ENCODE measurements at regions not wholly inside any gene's neighbourhood (a gene's known extent, or its start where the extent isn't known, plus 50 kb on each side); places are given as distances from the start of the nearest gene placed in this dataset.

GRCh38 chr16:65757064-65757463 lies 609.4 kb upstream of the CDH5 start:
- no peaks in the 10 kb centered on the region; a peak in 1 of 7 replicates for H3K27me3 ChIP-seq (replicated peaks in 1 of 4; ENCODE audit: control insufficient read depth in 3 of 4, extremely low read depth in 1 of 4, insufficient read depth in 3 of 4, low read length in 3 of 4)
- no peak overlapping the region for H3K4me3 ChIP-seq (ENCODE audit: extremely low read depth in 1 of 4, insufficient read depth in 2 of 4, low read depth in 3 of 4, low read length in 4 of 4)
- no peaks in the 10 kb centered on the region for H3K23me2 ChIP-seq (ENCODE audit: low read depth, low read length)
- H3K9ac ChIP-seq (replicated peaks in 1 of 4; ENCODE audit: extremely low read depth in 1 of 4, low read depth in 3 of 4, low read length in 3 of 4) = no peak overlapping the region
- no peak overlapping the region for H3K4ac ChIP-seq (replicated peaks; ENCODE audit: insufficient read length, low read depth, low read length)
- no peaks in the 10 kb centered on the region for H3K79me1 ChIP-seq (ENCODE audit: low read depth, low read length)
- no peaks in the 10 kb centered on the region for H3K79me2 ChIP-seq (ENCODE audit: control insufficient read depth in 1 of 2, insufficient read depth in 2 of 2, low read length in 2 of 2)
- H2BK120ac ChIP-seq (replicated peaks; ENCODE audit: low read depth, low read length) = no peak overlapping the region
- 73% methylated on average over 4 of the region's 4 CpGs; no CpG with 5 or more reads in 1 of the 2 experiments for WGBS, 2 experiments (ENCODE audit: extremely low coverage in 1 of 2, insufficient coverage in 1 of 2, insufficient read length in 1 of 2, insufficient replicate concordance in 2 of 2, low coverage in 1 of 2, low lambda C conversion rate in 2 of 2, missing lambda C conversion rate in 1 of 2)
- DNase-seq (ENCODE audit: low read depth in 1 of 2, low spot score in 2 of 2) = no peak
- H4K5ac ChIP-seq (ENCODE audit: insufficient read length, low read depth, low read length) = no peak overlapping the region
- H2AK5ac ChIP-seq (ENCODE audit: low read depth, low read length) = no peak overlapping the region
- no peak overlapping the region for H3K23ac ChIP-seq (ENCODE audit: insufficient read length)
- H3K14ac ChIP-seq (ENCODE audit: insufficient read length) = no peak overlapping the region
- no peaks in the 10 kb centered on the region for H4K20me1 ChIP-seq (replicated peaks in 1 of 2; ENCODE audit: control insufficient read depth in 1 of 2, insufficient read depth in 2 of 2, low read length in 2 of 2)
- ChIA-PET POLR2A (ENCODE audit: partially characterized antibody) (interaction anchor here (1.0 kb wide), 1 partner anchor 16 kb away, joined by 3 read pairs; no protein-coding TSS in a partner anchor), CTCF (ENCODE audit: partially characterized antibody) (no interaction called here)
- no peak overlapping the region for H3K27ac ChIP-seq (ENCODE audit: low read depth, low read length)
- H2BK12ac ChIP-seq (ENCODE audit: low read depth, low read length) = no peak overlapping the region
- no peak overlapping the region for H3K4me2 ChIP-seq (ENCODE audit: insufficient read depth in 1 of 2, low read depth in 2 of 2, low read length in 2 of 2)
- no peak for FAIRE-seq
- no peaks in the 10 kb centered on the region for H3K36me3 ChIP-seq (ENCODE audit: control insufficient read depth in 2 of 4, insufficient read depth in 4 of 4, low read length in 3 of 4)
- no peaks in the 10 kb centered on the region for H3K9me3 ChIP-seq (ENCODE audit: insufficient read depth in 2 of 2, low read depth in 1 of 2, low read length in 1 of 2)
- H2BK20ac ChIP-seq (ENCODE audit: low read length) = no peak overlapping the region
- no peak overlapping the region for H3K56ac ChIP-seq (replicated peaks; ENCODE audit: insufficient read length, low read depth, low read length)
- no peak overlapping the region for H2BK15ac ChIP-seq (ENCODE audit: low read length)
- H3K4me1 ChIP-seq (replicated peaks in 1 of 4; ENCODE audit: control insufficient read depth in 3 of 4, insufficient read depth in 4 of 4, low read length in 3 of 4) = peaks cover 0 to 5% (median 1%) of the 10 kb centered on the region in 4 experiments; a peak in 2 of 7 replicates
- no peak overlapping the region for H3K18ac ChIP-seq (ENCODE audit: extremely low read depth, low read length)
- no peak overlapping the region for H2AFZ ChIP-seq (ENCODE audit: low read length)
- no peak overlapping the region for H4K91ac ChIP-seq (replicated peaks; ENCODE audit: insufficient read length, low read length)
- H2BK5ac ChIP-seq (ENCODE audit: low read depth, low read length) = no peak overlapping the region
- TF ChIP-seq TCF12 (IDR thresholded peaks at IDR 0.05; ENCODE audit: low read depth, low read length) = no peak
- TF ChIP-seq, protein P1, sequence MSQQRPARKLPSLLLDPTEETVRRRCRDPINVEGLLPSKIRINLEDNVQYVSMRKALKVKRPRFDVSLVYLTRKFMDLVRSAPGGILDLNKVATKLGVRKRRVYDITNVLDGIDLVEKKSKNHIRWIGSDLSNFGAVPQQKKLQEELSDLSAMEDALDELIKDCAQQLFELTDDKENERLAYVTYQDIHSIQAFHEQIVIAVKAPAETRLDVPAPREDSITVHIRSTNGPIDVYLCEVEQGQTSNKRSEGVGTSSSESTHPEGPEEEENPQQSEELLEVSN (IDR thresholded peaks at IDR 0.05) = no peak
- TF ChIP-seq, protein P2, sequence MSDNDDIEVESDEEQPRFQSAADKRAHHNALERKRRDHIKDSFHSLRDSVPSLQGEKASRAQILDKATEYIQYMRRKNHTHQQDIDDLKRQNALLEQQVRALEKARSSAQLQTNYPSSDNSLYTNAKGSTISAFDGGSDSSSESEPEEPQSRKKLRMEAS (IDR thresholded peaks at IDR 0.05) = no peak
- no peak overlapping the region for H4K8ac ChIP-seq (ENCODE audit: extremely low read depth, insufficient read depth, low read length)

All from H1 (cell line).